A673 (cell line): ENCODE measurements at regions not wholly inside any gene's neighbourhood (a gene's known extent, or its start where the extent isn't known, plus 50 kb on each side); places are given as distances from the start of the nearest gene placed in this dataset.

Experiments
- CTCF ChIP-seq: fragments of 300-800, 200-600 bp; sonication (generic); conservative IDR thresholded peaks from 2 replicates; pipeline ENCODE4 v1.5.1; 2017; ENCODE audit warnings: low read depth, mild to moderate bottlenecking, antibody characterized with exemption, low read length, moderate library complexity, mixed read lengths
- EZH2 ChIP-seq: fragments of 200-600 bp; sonication (generic); IDR thresholded peaks from 2 replicates; pipeline ENCODE4 v1.6.1; 2017; ENCODE audit warnings: borderline replicate concordance, low read depth, mild to moderate bottlenecking, mixed read lengths, antibody characterized with exemption, low read length; ENCODE audit not compliant: poor library complexity, severe bottlenecking

GRCh38 chr3:193901007-193901406 lies 234.9 kb upstream of the HES1 start:
- no peak for TF ChIP-seq CTCF
- TF ChIP-seq EZH2, result no peak
